GM12872 (cell line): ENCODE measurements at regions not wholly inside any gene's neighbourhood (a gene's known extent, or its start where the extent isn't known, plus 50 kb on each side); places are given as distances from the start of the nearest gene placed in this dataset.

Experiments
- TF ChIP-seq, protein P1 (sequence below): IDR thresholded peaks from 3 replicates; pipeline ENCODE4 v1.5.1; 2011; ENCODE audit warnings: low read depth, mild to moderate bottlenecking, low read length, moderate library complexity; ENCODE audit not compliant: insufficient read depth

DNA sequence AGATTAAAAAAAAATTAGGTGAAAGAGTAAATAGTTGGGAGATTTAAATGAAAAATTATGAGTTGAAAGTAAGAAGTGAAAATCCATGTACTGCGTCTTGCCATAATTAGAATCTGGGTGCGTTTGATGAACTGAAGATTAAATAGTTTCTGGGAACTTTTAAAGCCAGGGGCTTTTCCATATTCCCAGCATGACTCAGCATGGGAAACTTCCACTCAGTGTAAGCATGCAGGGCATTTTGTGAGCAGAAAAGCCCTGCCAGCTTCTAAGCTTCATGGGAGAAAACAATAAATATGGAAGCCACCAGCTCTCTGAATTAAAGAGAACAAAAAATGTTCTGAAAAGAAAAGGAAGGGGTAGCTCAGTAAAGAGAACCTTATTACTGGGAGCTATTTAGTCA lies 62.0 kb upstream of the EDNRB start:
- TF ChIP-seq, protein P1, sequence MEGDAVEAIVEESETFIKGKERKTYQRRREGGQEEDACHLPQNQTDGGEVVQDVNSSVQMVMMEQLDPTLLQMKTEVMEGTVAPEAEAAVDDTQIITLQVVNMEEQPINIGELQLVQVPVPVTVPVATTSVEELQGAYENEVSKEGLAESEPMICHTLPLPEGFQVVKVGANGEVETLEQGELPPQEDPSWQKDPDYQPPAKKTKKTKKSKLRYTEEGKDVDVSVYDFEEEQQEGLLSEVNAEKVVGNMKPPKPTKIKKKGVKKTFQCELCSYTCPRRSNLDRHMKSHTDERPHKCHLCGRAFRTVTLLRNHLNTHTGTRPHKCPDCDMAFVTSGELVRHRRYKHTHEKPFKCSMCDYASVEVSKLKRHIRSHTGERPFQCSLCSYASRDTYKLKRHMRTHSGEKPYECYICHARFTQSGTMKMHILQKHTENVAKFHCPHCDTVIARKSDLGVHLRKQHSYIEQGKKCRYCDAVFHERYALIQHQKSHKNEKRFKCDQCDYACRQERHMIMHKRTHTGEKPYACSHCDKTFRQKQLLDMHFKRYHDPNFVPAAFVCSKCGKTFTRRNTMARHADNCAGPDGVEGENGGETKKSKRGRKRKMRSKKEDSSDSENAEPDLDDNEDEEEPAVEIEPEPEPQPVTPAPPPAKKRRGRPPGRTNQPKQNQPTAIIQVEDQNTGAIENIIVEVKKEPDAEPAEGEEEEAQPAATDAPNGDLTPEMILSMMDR = no peak

DNA sequence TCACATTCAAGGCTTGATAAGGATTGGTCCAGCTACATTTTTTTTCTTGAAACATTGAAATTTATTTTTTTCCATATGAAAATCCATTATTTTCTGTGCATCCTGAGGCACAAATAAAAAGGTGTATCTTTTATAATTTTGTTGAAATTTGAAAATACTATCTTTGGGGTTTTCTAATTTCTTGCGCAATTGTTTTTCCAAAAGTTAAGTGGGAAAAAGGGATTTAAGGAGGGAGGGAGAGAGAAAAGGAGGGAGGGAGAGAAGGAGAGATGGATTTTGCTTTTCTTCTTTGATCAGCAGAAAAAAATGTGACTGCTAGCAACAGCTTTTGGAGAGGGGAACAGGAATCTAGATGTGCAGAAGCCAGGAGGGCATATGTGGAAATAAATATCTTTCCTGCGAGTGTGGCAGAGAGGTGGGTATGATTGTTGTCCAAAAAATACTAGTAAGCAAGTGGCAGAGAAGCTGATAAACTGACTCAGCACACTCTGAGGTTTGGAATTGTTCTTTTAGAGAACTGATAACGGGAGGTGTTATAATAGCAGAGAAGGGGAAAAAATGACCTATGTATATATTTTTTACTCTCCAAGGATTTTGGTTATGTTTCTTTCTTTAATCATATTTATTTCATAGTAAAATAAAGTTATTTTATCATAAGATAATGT lies 61.2 kb upstream of the EDNRB start:
- TF ChIP-seq, protein P1 = no peak

DNA sequence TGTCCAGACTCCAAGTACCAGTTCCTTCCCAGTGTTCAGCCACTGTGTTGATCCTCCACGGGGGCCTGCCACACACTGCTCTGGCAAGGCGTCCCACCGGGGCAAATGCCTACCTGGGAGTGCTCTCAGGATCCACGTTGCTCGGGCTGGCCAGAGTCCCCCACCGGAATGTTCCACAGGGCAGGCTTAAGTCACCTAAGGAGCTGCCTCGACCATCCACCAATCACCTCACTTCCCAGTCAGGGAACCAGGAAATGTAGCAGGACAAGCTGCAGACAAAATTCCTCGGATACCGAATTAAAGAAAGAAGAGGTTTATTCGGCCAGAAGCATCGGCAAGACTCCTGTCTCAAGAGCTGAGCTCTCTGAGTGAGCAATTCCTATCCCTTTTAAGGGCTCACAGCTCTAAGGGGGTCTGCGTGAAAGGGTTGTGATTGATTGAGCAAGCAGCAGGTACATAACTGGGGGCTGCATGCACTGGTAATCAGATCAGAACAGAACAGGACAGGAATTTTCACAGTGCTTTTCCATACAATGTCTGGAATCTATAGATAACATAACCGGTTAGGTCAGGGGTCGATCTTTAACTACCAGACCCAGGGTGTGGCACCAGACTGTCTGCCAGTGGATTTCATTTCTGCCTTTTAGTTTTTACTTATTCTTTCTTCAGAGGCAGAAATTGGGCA lies 56.9 kb upstream of the EDNRB start:
- TF ChIP-seq, protein P1 = no peak

DNA sequence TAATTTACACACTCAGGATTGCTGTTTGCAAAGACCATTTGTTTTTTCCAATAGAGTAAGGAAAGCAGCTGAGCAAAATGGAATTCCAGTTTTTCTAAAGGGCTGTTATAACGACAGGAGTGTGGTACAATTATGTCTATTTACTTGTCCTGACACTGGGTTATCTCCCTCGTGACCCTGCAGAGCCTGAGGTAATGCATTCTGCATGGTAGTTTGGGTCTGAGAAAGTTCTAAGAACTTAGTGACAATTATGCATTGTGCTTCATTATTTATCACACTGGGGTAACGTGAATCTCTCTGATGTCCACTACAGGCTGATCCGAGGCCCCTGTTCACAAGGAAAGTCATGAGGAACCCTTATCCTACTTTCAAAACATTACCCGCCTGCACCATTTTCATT lies 50.7 kb upstream of the EDNRB start:
- TF ChIP-seq, protein P1 = no peak
